Pancreas (tissue), 10 donors: ENCODE measurements at regions not wholly inside any gene's neighbourhood (a gene's known extent, or its start where the extent isn't known, plus 50 kb on each side); places are given as distances from the start of the nearest gene placed in this dataset.
A peak's percentile ranks its signal among the peaks of the same experiment; 100 is the strongest.

ENCODE experiments used
- ATAC-seq, 4 donors: fragments of 200-7000 bp; cut with Tn5 transposase; one replicate each; pipeline versions ENCODE4 v1.8.0 to v1.9.1; 2020; ENCODE audit warnings: mild to moderate bottlenecking in 4 of 4, moderate library complexity in 4 of 4
- DNase-seq, 6 donors: peaks; one replicate each; pipeline ENCODE4 v3.0.0-alpha.2; 2020
- FAIRE-seq: peaks from 2 replicates; lab custom pipeline; 2012; peaks lifted over from hg19 to GRCh38; lab: Jason Lieb, UNC
- H3K27ac ChIP-seq, 4 donors: fragments of 200-600 bp; sonication (generic); 1 replicate in 3 of 4; 2 replicates in 1 of 4; pipeline versions ENCODE4 v1.5.0 to v1.8.0; 2020
- H3K27me3 ChIP-seq, 4 donors: fragments of 200-600 bp; one replicate each; pipeline ENCODE4 v1.8.0; 2021
- H3K36me3 ChIP-seq, 3 donors: fragments of 200-600 bp; sonication (generic) in 1 of 3; one replicate each; pipeline versions ENCODE4 v1.5.0 to v1.8.0; 2020 to 2021
- H3K4me1 ChIP-seq, 3 donors: fragments of 200-600 bp; one replicate each; pipeline ENCODE4 v1.8.0; 2021
- H3K4me3 ChIP-seq, 4 donors: fragments of 200-600 bp; sonication (generic) in 2 of 4; one replicate each; pipeline versions ENCODE4 v1.5.0 to v1.8.0; 2020 to 2021
- H3K9me3 ChIP-seq, 4 donors: fragments of 200-600 bp; one replicate each; pipeline ENCODE4 v1.8.0; 2021
- WGBS, 2 donors: extraction: QIAGEN DNeasy Blood & Tissue Kit; methylation state at CpG; one replicate each; pipeline ENCODE4 v1.1.7; 2013; 5-methylcytosine and 5-hydroxymethylcytosine counted together
- intact Hi-C, 3 donors: fragments of 100-400 bp; cut with DNase I; formaldehyde crosslinking; loops; one replicate each; pipeline versions ENCODE4 v1.11.1 to v1.14.2; 2022
- TF ChIP-seq, protein P1 (sequence below), 4 donors: fragments of 200-600 bp; sonication (generic) in 3 of 4; IDR thresholded peaks; one replicate each; pipeline versions ENCODE4 v1.5.0 to v1.8.0; 2021; ENCODE audit warnings: antibody characterized with exemption in 4 of 4
- donor health status: healthy with polysubstance abuse.
- donor health status: DM: no; HTN: no; CAD: no; lungs with moderate emphysema.
- donor health status: DM: no; HTN: no; CAD: no.
- donor health status: control.
- donor health status: control.
- donor health status: Bipolar disorder and iron deficiency.
- donor health status: DM: yes; HTN: yes; CAD: no.
- donor health status: DM: no; HTN: no; CAD: no.
- donor health status: DM: no; HTN: no; CAD: no.
- donor health status: DM: yes; HTN: yes; CAD: no.

DNA sequence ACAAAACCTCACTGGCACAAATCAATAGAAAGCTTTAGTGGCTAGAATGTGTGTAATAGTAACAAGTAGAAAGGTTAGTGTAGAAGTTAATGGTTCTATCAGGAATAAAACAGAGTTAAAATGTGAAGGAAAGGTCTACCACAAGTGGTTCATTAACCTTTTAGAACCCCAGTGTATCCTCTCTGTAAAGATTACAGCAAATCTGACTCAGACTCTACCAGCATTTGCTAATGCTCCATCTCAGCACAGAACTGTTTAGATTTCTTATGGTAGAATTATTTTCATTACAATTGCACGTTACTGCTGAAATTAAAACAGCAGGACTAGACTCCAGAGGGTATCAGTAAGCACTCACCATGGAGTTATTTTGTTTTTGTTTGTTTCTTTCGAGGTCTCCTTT, 609.0 kb upstream of the LMO3 start:
- Histone ChIP-seq H3K36me3 (no peaks in the 10 kb centered on the region), H3K27me3 (no peaks in the 10 kb centered on the region), H3K27ac (no peak overlapping the region), H3K4me3 (no peak overlapping the region), H3K4me1 (no peaks in the 10 kb centered on the region), H3K9me3 (no peaks in the 10 kb centered on the region)
- DNase-seq (no peak), ATAC-seq (no peak), FAIRE-seq (no peak)
- TF ChIP-seq, protein P1, sequence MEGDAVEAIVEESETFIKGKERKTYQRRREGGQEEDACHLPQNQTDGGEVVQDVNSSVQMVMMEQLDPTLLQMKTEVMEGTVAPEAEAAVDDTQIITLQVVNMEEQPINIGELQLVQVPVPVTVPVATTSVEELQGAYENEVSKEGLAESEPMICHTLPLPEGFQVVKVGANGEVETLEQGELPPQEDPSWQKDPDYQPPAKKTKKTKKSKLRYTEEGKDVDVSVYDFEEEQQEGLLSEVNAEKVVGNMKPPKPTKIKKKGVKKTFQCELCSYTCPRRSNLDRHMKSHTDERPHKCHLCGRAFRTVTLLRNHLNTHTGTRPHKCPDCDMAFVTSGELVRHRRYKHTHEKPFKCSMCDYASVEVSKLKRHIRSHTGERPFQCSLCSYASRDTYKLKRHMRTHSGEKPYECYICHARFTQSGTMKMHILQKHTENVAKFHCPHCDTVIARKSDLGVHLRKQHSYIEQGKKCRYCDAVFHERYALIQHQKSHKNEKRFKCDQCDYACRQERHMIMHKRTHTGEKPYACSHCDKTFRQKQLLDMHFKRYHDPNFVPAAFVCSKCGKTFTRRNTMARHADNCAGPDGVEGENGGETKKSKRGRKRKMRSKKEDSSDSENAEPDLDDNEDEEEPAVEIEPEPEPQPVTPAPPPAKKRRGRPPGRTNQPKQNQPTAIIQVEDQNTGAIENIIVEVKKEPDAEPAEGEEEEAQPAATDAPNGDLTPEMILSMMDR (IDR thresholded peaks at IDR 0.05) = no peak
- WGBS, 2 donors = 22 to 28% methylated on average over 2 of the region's 2 CpGs
- intact Hi-C loops = no loop called here

DNA sequence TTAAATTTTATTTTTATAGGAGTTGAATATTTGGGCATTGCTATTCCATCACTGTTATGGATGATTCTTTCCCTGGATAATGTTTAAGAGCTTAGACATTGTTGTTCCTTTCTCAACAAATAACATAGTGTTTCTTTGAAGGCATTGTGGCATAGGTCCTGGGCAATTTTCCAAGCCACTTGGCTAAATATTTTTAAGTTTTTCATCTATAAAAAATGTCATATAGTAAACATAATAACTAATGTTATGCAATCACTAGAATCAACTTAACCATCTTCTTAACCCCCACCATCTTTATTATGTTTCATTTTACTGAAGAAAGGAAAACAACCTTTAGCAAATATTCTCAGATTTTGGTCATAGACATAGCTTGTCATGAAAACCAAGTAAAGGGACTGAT, 600.6 kb upstream of the LMO3 start:
- TF ChIP-seq, protein P1 (IDR thresholded peaks at IDR 0.05) = no peak
- intact Hi-C loops = no loop called here
- DNase-seq = no peak
- Histone ChIP-seq H3K27ac (no peak overlapping the region), H3K27me3 (no peaks in the 10 kb centered on the region), H3K9me3 (no peaks in the 10 kb centered on the region), H3K36me3 (no peaks in the 10 kb centered on the region), H3K4me3 (no peak overlapping the region), H3K4me1 (no peaks in the 10 kb centered on the region)
- FAIRE-seq = no peak
- ATAC-seq = no peak

DNA sequence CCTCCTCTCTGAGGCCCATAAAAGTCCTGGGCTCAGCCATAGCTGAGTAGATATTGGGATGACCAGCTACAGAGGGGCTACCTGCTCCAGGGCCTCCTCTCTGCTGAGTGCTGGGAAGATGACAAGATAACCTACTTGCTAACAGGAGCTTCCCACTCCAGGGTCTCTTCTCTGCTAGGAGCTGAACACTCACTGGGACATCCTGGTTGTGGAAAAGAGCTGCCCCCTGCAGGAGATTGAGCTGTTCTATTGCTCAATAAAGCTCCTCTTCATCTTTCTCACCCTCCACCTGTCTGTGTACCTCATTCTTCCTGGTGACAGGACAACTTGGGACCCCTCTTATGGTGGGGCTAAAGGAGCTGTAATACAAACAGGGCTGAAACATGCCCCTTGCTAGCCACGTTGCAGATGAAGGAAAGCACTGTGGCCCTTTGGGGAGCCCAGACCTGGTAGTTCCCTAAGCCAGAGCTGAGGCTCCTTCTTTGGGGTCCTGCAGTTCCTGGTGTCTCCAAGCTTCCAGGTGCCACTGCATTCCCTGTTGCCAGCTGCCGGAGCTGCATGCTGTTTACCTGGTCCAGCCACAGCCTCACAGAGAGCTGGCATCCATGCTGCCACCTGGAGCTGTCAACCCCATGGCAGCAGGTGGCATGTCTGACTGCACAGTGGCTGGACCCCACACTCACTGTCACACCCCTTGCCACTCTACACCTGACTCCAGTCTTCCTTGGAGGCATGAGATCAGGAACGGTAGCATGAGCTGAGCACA, 598.5 kb upstream of the LMO3 start:
- no peaks in the 10 kb centered on the region for H3K9me3 ChIP-seq
- DNase-seq (peak in 1 of 6 donors; percentile 35), ATAC-seq (no peak), FAIRE-seq (no peak)
- no peaks in the 10 kb centered on the region for H3K27me3 ChIP-seq
- 58 to 64% methylated on average over 3 of the region's 3 CpGs for WGBS, 2 donors
- H3K27ac ChIP-seq = no peak overlapping the region
- H3K4me1 ChIP-seq = no peaks in the 10 kb centered on the region
- TF ChIP-seq, protein P1 (IDR thresholded peaks at IDR 0.05) = no peak
- intact Hi-C loops = no loop called here
- H3K36me3 ChIP-seq = no peaks in the 10 kb centered on the region
- no peak overlapping the region for H3K4me3 ChIP-seq

DNA sequence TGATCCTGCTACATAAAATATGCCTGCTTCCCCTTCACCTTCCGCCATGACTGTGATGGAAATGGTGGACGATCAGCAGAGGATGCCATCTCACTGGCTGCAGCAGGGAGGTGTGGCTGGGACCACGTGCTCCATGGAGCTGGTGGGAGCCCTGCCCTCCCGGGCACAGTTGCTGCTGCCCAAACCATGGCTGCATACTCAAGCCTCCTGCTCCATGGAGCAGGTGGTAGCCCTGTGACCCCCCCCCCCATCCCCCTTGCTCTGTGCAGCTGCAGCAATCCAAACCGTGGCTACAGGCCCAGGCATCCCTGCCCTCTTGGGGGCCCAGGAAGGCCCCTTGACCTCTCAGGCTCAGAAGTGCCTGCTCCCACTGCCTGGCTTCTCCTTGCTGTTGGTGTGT, 597.5 kb upstream of the LMO3 start:
- ATAC-seq (no peak), DNase-seq (no peak), FAIRE-seq (no peak)
- no peaks in the 10 kb centered on the region for H3K4me1 ChIP-seq
- no peaks in the 10 kb centered on the region for H3K9me3 ChIP-seq
- no peaks in the 10 kb centered on the region for H3K36me3 ChIP-seq
- TF ChIP-seq, protein P1 (IDR thresholded peaks at IDR 0.05) = no peak
- WGBS, 2 donors = 61 to 74% methylated on average over 5 of the region's 5 CpGs
- intact Hi-C loops = no loop called here
- H3K4me3 ChIP-seq = no peak overlapping the region
- H3K27ac ChIP-seq = no peak overlapping the region
- H3K27me3 ChIP-seq = no peaks in the 10 kb centered on the region

DNA sequence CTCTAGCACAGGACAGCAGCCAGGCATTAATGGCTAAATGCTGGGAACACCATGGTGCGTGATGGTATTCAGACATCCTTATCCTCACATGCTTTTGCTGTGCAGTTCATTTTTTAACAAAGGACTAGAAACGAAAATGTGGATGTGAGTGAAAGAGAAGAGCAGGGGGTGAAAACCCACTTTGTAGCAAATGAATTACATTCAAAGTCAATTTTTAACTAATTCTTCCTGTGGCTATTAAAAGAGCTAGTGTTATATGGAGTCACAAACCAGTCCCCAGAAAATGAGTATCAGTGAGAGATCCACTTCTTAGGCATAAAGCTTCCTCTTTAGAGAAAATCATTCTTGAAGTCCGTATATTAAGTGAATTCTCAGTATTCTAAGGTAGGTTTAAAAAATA, 592.0 kb upstream of the LMO3 start:
- Histone ChIP-seq H3K4me3 (no peak overlapping the region), H3K9me3 (no peaks in the 10 kb centered on the region), H3K27ac (no peak overlapping the region), H3K27me3 (no peaks in the 10 kb centered on the region), H3K36me3 (no peaks in the 10 kb centered on the region), H3K4me1 (no peaks in the 10 kb centered on the region)
- ATAC-seq (no peak), FAIRE-seq (no peak), DNase-seq (no peak)
- TF ChIP-seq, protein P1 (IDR thresholded peaks at IDR 0.05) = no peak
- intact Hi-C loops = no loop called here
- 15 to 20% methylated on average over 3 of the region's 3 CpGs for WGBS, 2 donors
